ENCODE measurements at regions not wholly inside any gene's neighbourhood (a gene's known extent, or its start where the extent isn't known, plus 50 kb on each side); places are given as distances from the start of the nearest gene placed in this dataset.
A peak's percentile ranks its signal among the peaks of the same experiment; 100 is the strongest.

DNA sequence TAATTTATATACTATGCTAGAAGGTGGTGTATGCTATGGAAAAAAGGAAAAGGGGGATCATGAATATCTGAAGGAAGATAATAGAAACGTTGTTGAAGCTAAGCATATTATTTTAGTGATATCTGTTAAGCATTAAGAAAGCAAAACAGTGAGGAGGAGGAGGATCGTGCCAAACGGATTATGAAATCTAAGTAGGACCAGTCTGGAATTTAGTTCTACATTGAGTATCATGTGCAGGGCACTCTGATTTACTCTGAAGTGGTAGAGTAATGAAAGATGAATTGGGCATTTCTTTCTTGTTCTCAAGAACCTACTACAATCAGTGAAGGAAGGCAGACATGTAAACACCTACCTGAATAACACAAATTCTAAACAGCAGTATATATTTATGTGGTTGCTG lies 195.3 kb downstream of the CYB561 start:
- Histone ChIP-seq H4K20me1 (ENCODE audit: insufficient read depth, low read length) (no peaks in the 10 kb centered on the region), H3K9ac (ENCODE audit: low read length) (no peak overlapping the region), H3K4me2 (ENCODE audit: low read length) (no peak overlapping the region), H3K36me3 (replicated peaks; ENCODE audit: low read depth, low read length) (no peaks in the 10 kb centered on the region), H3K27ac (ENCODE audit: low read length) (no peak overlapping the region), H3K9me3 (ENCODE audit: insufficient read depth, low read length) (no peaks in the 10 kb centered on the region), H3K4me1 (ENCODE audit: low read length) (no peaks in the 10 kb centered on the region), H3K27me3 (ENCODE audit: low read depth, low read length) (no peaks in the 10 kb centered on the region), H2AFZ (ENCODE audit: low read depth, low read length) (no peak overlapping the region), H3K4me3 (ENCODE audit: low read length) (no peak overlapping the region), H3K79me2 (ENCODE audit: low read length) (no peaks in the 10 kb centered on the region)
- no peak for TF ChIP-seq EZH2phosphoT487 (IDR thresholded peaks at IDR 0.05; ENCODE audit: low read depth)
- no peak for TF ChIP-seq CTCF (IDR thresholded peaks at IDR 0.05; ENCODE audit: low read depth, low read length)

DNA sequence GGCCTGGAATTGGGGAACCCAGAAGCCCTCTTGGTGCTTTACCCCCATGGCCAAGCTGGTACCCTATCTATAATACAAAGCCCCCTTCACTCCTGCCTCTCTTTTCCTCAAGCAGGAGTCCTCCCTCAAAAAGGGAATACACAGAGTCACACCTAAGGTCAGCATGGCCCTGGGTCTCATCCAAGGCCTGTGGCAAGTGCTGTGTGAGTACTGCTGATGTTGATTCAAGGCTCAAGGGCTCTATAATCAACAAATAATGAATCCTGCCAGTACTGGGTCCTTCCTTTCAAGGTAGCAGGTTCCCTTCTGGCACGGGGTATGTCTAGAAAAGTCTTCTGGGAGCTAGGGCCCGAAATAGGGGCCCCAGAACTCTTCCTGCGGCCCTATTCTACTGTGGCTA lies 187.3 kb downstream of the CYB561 start:
- no peak for TF ChIP-seq EZH2phosphoT487 (IDR thresholded peaks at IDR 0.05; ENCODE audit: low read depth)
- no peak for TF ChIP-seq CTCF (IDR thresholded peaks at IDR 0.05; ENCODE audit: low read depth, low read length)
- H3K9me3 ChIP-seq (ENCODE audit: insufficient read depth, low read length): no peaks in the 10 kb centered on the region
- no peak overlapping the region for H3K9ac ChIP-seq (ENCODE audit: low read length)

GRCh38 chr17:63262751-63263476 lies 183.2 kb downstream of the CYB561 start:
- peaks cover 4% of the 10 kb centered on the region for H3K36me3 ChIP-seq (replicated peaks; ENCODE audit: low read depth, low read length)
- H3K79me2 ChIP-seq (ENCODE audit: low read length): no peaks in the 10 kb centered on the region
- no peaks in the 10 kb centered on the region for H4K20me1 ChIP-seq (ENCODE audit: insufficient read depth, low read length)
- no peaks in the 10 kb centered on the region for H3K9me3 ChIP-seq (ENCODE audit: insufficient read depth, low read length)
- H3K27me3 ChIP-seq (ENCODE audit: low read depth, low read length): no peaks in the 10 kb centered on the region
- peak overlapping the region; percentile 56 for H2AFZ ChIP-seq (ENCODE audit: low read depth, low read length)
- H3K4me3 ChIP-seq (ENCODE audit: low read length): peak overlapping the region; percentile 53
- H3K4me2 ChIP-seq (ENCODE audit: low read length): peak overlapping the region; percentile 89
- no peak for TF ChIP-seq EZH2phosphoT487 (IDR thresholded peaks at IDR 0.05; ENCODE audit: low read depth)
- TF ChIP-seq CTCF (IDR thresholded peaks at IDR 0.05; ENCODE audit: low read depth, low read length): no peak
- peak overlapping the region; percentile 97 for H3K27ac ChIP-seq (ENCODE audit: low read length)
- peak overlapping the region; percentile 87 for H3K9ac ChIP-seq (ENCODE audit: low read length)
- H3K4me1 ChIP-seq (ENCODE audit: low read length): peaks cover 58% of the 10 kb centered on the region

More for the DNA sequence above, 187.3 kb downstream of the CYB561 start:
- peaks cover 37% of the 10 kb centered on the region for H3K4me1 ChIP-seq (ENCODE audit: low read length)
- H4K20me1 ChIP-seq (ENCODE audit: insufficient read depth, low read length): no peaks in the 10 kb centered on the region
- H3K27me3 ChIP-seq (ENCODE audit: low read depth, low read length): no peaks in the 10 kb centered on the region
- no peaks in the 10 kb centered on the region for H3K79me2 ChIP-seq (ENCODE audit: low read length)
- H3K36me3 ChIP-seq (replicated peaks; ENCODE audit: low read depth, low read length): peaks cover 1% of the 10 kb centered on the region
- no peak overlapping the region for H3K27ac ChIP-seq (ENCODE audit: low read length)
- no peak overlapping the region for H3K4me2 ChIP-seq (ENCODE audit: low read length)
- H3K4me3 ChIP-seq (ENCODE audit: low read length): no peak overlapping the region
- no peak overlapping the region for H2AFZ ChIP-seq (ENCODE audit: low read depth, low read length)

DNA sequence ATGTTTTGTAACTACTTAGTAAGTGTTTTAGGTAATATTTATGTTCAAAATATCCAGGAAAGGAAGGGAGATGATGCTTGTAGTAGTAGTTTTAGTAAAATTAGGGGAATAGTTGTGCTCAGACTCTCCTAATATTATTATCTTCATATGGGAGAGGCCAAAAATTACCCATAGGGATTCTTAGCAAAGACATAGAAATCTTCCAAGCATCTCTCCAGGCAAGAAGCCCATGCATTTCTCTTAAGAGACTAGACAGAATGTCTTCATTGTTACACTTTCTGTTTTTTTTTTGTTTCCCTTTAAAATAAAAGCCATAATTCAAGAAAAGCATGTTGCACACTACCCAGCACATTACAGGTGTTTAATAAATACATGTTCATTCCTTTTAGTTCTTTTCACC lies 180.6 kb downstream of the CYB561 start:
- H3K27ac ChIP-seq (ENCODE audit: low read length): no peak overlapping the region
- H3K9me3 ChIP-seq (ENCODE audit: insufficient read depth, low read length): no peaks in the 10 kb centered on the region
- no peak overlapping the region for H3K4me3 ChIP-seq (ENCODE audit: low read length)
- peaks cover 60% of the 10 kb centered on the region for H3K4me1 ChIP-seq (ENCODE audit: low read length)
- no peak overlapping the region for H3K9ac ChIP-seq (ENCODE audit: low read length)
- no peaks in the 10 kb centered on the region for H4K20me1 ChIP-seq (ENCODE audit: insufficient read depth, low read length)
- H2AFZ ChIP-seq (ENCODE audit: low read depth, low read length): no peak overlapping the region
- no peak for TF ChIP-seq CTCF (IDR thresholded peaks at IDR 0.05; ENCODE audit: low read depth, low read length)
- no peak for TF ChIP-seq EZH2phosphoT487 (IDR thresholded peaks at IDR 0.05; ENCODE audit: low read depth)
- H3K4me2 ChIP-seq (ENCODE audit: low read length): no peak overlapping the region
- no peaks in the 10 kb centered on the region for H3K79me2 ChIP-seq (ENCODE audit: low read length)
- peaks cover 4% of the 10 kb centered on the region for H3K36me3 ChIP-seq (replicated peaks; ENCODE audit: low read depth, low read length)
- H3K27me3 ChIP-seq (ENCODE audit: low read depth, low read length): no peaks in the 10 kb centered on the region

Measured in OCI-LY3 (cell line).